HG03060 (cell line): ENCODE measurements at regions not wholly inside any gene's neighbourhood (a gene's known extent, or its start where the extent isn't known, plus 50 kb on each side); places are given as distances from the start of the nearest gene placed in this dataset.

Experiments
- ATAC-seq: cut with Tn5 transposase; IDR thresholded peaks from one replicate; pipeline ENCODE4 v1.9.1; 2021; ENCODE audit warnings: low read depth, moderate number of reproducible peaks; ENCODE audit not compliant: unreplicated experiment

DNA sequence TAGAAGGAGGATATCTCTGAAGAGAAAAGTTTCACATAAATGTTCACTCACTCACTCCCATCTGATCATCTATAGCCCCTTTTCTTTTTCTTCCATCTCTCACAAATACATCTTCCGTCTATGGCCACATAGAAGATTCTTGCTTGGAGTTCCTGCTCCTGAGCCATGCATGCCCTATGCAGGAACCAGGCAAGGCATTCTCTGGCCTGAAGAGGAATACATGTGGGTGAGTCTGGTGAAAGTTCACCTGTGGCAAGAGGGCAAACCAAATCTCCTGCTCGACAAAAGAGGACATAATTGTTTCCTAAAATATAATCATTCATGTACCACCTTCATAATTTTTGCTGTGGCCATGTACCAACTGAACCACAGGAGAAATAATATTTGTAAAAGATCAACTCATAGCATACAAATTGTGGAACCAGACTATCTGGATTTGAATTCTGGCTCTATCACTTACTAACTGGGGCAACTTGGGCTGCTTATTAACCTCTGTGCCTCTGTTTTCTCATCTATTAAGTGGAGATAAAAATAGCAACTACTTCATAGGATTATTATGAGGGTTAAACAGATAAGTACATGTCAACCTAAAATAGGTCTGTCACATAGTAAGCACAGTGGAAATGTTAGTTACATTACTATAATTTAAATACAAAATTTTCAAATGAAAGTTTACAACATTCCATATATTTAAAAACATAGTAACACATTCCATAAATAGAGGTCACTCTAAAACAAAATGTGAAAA, 121.2 kb upstream of the NFIB start:
- no peak for ATAC-seq

DNA sequence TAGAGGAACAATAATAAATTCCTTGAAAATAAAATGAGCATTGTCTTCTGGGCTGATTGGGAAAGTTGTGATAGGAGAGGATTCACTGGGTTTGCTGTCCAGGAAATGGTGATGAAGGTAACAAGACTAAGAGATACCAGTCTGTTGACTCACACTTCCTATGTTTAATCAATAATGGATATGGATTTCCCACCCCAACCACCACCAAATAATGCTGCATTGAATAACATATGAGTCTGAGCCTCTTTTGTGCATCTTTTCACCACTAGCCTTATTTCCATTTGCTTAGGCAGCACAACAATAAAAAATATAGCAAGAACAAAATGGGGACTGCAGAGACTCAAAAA, 120.2 kb upstream of the NFIB start:
- no peak for ATAC-seq

DNA sequence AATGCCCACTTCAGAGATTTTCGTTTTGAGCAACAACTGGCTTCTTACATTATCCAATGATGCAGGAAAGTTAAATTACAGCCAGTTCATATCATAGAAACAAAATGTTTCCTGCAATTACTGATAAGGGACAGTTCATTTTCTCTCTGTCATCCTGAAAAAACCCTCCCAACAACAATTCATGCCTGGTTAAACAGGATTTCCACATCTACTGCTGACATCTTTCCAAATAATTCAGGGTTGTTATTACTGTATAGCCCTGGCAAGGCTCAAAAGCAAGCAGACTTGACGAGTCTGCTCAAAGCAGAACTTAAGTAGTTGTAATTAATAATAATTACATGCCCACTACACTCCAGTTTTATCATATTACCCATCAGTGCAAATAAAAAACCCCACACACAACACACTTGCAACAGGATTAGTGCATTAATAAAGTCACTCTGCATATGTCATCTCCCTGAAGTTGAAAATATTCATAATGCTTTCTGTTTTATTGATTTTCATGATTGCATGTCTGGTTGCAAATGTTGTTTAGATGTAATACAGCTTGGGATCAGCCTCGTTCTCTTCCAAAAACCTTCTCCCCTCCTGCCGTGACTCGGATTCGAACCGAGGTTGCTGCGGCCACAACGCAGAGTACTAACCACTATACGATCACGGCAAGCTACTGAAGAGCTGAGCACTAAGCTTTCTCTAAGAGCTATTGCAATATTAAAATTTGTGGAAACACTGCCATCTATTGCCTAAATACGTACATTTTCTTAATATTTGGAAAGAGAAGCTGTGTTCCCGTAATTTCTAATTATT, 119.6 kb upstream of the NFIB start:
- no peak for ATAC-seq

DNA sequence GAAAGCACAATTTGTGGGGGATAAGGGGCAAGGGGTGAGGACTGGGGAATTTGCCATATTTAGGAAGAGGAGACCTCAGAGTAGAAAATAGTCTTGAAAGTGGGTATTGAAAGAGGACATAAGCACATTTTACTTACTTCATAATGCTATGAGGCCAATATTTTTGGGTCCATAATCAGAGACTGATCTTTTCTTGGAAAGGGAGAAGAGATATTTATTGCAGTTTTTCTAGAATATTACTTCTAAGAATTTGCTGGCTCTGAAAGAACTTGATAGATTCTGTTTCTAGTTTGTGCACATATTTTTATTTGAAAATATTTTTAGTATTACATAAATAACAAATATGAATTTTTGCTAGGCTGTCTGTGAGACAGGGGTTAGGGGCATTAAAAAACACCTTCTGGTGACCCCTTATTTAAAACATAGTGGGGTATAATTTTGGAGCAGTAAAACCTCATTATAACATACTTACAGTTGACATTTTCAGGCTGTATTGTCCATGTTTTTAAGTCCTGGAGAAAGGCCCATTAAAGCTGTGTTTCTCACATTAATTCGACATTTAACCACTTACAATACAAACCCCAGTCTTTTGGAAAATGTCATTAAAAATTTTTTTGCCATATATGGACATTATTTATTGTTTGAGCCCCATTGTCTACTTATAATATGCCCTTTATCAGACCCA, 118.9 kb upstream of the NFIB start:
- ATAC-seq: no peak

DNA sequence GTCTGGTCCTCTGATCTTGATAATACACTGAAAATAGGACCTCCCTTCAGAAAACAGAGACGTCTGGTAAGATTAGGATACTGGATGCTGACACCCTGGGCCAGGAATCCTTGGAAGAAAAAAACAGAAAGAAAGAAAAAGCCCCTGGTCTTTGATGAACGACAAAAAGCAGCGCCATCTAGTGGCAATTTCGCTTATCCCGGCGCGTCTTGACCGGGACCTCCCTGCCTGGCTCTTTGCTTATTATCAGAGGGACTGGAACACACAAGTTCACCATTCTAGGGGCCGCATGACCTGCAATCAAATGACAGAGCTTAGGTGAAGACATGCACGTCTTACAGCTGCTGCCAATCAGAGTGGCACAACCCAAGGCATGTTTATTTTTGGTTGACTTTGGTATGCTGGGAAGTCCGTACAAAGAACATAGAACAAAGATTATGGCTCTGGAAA, 114.9 kb upstream of the NFIB start:
- no peak for ATAC-seq

DNA sequence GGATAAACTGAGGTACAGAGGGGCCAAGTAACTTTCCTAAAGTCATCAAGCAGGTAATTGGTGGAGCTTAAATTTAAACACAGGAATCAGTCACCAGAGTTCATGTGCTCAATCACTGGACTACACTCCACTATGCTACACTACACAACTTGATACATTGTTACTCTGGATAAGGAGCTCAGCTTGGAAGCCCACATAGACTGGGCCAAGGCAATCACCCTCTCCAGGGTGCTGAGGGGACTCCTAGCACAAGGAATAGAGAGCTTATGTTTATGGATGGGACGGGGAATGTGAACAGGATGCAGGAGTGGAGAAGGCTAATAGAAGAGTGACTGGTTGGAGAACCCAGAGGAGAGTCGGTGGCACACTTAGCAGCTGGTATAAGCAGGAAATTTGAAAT, 113.5 kb upstream of the NFIB start:
- ATAC-seq: no peak

DNA sequence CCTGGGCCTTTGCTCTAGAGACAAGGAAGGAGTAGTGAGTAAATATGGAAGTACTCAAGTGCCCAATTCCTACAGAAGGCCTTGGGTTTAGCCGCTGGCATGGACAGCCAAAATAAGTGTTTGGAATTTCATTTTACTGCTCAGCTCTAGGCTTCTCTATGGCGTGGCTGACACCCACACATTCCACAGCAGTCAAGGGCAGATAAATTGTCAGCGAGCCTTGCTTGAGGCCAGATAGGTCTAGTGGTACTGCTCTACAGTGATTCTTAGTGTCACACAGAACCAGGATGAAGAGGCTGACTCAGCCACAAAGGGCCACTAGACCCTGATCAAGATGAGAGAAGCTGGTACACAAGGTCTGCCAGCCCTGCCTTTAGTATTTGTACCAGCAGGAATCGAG, 111.0 kb upstream of the NFIB start:
- no peak for ATAC-seq

DNA sequence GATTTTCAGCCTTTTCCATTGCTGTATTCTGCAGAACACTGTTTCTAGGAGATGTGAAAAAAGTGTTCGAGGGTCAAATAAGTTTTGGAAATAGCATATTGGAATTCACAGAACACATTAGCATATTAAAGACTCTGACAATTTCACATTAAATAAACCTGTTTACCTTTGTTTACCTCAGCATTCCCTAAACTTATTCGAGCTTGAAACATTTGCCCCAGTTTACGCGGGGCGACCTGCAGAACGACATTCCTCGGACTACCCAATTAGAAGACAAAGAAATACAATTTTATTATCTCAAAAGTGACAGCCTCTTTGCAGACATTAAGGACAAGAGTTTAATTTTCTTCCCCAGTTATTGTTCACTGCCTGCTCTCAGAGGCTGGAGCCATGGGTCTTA, 110.3 kb upstream of the NFIB start:
- ATAC-seq: no peak

DNA sequence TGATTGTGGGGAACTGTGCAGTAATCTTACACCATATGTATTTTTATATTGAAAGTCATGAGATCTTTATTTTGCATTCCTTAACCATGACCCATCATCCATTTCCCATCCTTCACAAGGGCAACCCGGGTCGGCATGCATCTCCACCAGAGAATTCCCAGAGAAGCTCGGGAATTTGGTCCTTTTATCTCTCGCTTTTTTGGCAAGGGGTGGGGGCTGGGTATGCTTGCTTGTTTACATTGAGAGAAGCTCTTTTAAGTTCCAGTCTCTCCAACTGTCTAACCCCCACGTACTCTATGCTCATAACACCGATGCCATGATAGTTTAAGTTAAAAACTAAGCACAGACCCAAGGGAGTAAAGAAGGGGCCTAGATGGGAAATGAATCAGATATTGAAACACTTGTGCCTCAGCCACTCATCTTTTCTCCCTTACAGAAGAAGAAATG, 109.9 kb upstream of the NFIB start:
- no peak for ATAC-seq

DNA sequence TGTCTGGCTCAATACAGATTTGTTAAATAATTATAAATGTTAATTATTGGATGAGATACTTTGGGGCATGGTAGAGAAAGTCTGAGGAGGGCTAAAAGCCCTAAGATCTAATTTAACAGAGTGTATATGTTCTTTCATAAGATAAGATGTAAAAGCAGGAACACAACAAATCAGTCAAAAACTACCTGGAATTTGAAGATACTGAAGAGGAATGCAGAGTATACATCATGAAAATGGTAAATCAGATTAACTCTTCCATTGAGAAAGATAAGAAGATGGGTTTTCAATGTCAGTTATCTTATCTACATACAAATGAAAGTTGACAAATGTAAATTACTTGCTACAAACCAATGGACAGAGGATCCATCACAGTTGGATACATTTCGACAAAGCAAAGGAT, 107.3 kb upstream of the NFIB start:
- no peak for ATAC-seq

DNA sequence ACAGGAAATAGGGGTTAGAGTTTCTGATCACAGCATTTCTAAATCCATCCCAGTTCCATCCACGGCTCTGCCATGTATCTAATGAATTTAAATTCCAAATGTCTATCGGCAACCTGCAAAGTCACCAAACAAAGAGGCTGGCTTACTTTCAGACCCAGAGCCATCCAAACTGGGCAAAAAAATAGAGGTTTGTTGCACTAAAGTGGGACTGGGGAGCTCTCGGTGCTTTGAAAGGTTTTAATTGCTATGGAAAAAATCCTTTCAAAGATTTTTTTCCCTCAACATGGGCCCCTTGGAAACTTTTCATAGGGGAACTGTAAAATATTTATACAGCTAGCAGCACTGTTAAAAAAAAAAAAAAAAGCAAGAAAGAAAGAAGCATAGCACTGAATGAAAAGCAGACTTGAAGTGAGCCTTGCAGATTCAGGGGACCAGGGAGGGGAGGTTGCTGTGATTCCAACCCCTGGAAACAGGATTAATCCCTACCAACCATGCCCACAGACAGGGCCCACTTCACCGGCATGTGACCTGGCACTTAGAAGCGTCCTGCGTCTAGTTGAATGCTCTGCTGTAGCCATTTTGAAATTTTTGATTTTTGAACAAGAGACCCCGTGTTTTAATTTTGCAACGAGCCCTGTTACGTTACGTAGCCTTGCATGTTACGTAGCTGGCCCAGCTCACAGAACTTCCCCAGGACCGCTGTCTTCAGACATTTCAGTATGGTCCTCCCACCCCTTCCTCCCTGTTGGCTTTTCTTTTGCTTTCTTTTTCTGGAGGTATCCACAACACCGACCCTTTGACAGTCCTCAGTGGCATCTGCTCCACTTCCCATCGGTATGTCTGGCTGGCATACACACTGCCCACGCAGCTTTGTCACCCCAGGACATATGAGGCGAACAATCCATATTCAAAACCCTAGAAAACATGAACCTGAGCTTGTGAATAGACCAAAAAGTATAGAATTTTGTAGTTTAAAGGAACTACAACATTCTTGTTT, 105.3 kb upstream of the NFIB start:
- ATAC-seq: no peak

DNA sequence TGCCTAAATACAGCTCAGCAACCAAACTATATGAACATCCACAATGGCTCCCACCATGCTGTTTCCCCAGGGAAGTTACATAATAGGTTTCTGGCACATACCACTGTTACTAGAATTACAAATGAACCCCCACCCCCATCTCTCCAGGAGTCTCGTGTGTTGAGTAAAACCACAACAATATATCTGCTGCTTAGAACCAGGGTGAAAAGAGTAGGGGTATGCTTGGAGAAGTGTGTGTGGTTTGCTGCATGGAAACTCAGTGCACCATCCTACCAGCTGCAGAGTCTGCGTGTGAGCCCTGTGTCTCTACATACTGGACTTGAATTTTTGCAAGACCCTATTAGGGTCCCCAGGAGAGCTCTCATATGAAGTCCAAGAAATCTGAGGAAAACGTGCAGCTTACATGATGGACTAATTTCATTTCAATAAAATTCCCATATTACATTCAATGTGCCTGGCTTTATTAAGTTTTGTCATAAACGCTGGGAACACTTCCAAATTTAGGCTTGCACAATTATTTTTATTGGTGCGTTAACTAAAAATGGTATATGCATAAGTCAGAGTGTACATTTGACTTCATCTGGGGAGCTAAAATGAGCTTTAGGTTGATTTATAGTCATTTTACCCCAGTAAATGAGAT, 104.5 kb upstream of the NFIB start:
- ATAC-seq: no peak

DNA sequence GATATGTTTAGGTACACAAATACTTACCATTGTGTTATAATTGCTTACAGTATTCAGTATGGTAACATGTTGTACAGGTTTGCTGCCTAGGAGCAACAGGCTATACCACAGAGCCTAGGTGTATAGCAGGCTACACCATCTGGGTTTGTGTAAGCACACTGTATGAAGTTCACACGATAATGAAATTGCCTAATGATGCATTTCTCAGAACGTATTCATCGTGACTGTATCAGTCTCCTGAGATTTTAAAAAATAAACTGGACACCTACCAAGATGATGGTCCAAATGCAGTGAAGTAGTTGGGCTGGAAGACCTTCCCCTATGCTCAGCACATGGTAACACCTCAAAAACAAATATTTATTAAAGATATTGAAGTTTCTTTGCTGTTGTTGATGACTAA, 103.3 kb upstream of the NFIB start:
- no peak for ATAC-seq

DNA sequence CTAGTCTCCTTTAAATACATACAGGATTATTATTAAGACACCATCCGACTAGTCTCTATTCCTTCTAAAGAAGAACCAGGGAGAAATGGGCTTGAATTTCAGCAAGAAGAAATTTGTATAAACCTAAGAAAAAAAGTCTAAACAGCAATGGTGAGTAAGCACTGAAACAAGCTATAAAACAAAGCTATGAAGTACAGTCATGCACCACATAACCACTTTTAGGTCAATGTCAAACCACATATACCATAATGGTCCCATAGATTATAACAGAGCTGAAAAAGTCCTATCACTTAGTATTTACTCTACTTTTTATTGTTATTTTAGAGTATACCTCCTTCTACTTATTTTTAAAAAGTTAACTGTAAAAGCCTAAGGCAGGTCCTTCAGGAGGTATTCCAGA, 102.0 kb upstream of the NFIB start:
- no peak for ATAC-seq

DNA sequence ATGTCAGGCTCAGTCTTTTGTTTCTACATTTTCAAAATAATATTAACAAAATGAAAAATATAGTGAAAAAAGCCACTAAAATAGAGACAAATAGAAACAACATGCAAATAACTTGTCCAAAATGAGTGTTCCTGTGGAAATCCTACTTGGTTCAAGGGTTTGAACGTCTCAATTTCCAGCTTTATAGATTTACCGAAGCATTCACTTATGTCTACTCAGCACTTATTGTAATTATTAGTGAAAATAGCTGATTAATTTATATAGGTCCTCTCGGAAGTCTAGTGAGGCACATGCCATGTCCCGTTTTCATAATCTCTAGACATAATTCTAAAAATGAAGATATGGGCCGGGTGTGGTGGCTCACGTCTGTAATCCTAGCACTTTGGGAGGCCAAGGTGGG, 99.9 kb upstream of the NFIB start:
- no peak for ATAC-seq

DNA sequence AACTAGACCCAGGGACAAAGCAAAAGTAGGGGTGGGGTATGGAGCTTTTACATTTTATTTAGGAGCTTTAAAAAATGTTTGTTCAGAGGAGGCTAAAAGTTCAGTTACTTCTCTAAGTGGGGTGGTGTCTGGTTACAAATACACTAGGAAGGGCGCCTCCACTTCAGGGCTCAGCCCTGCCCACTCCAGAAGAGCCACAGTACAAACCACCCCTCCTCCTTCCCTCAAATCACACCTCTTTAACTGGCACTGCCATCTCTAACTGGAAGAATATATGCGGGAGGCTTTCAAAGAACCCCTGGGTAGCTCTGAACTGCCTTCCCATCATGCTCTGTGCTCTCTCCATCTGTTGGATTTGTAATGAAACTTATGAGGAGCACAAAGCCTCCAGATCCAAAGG, 98.8 kb upstream of the NFIB start:
- ATAC-seq: no peak

DNA sequence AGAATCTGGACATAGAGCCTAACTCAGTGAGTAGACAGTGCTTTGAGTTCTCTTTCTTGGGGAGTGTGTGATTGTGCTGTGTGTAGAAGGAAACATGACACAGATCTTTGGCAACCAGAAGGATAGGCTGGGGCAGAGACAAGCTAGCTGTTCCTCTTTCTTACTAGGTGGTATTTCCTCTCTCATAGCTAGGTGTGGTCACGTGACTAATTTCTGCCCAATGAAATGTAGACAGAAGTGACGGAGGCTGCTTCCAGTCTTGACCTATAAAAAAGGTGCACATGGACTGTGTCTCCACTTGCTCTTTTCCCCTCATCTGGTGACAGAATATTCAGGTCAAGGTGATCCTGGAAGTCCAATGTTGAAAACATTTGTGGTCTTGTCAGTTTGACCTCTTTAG, 92.5 kb upstream of the NFIB start:
- ATAC-seq: no peak

DNA sequence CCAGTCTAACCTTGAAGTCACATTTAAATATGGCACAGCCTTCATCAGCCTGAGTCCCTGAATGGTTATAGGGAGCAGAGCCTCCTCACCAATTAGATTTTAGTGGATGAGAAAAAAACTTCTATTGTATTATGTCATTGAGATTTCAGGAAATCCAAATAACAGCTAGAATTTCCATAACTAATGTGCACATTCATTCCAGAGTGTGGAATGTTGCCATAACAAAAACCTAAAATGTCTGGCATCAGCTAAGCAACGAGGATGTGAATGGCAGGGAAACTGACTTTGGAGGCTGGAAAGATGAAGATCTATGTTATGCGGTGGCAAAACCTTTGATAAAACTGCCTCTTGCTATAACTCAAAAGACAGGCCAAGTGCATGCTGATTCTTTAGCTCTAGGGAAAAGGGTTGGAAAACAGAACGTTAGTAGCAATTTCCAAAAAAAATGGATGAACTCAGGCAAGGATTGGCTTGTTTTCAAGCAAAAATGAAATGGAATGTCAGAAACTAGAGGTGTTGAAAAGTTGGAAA, 91.3 kb upstream of the NFIB start:
- ATAC-seq: no peak

DNA sequence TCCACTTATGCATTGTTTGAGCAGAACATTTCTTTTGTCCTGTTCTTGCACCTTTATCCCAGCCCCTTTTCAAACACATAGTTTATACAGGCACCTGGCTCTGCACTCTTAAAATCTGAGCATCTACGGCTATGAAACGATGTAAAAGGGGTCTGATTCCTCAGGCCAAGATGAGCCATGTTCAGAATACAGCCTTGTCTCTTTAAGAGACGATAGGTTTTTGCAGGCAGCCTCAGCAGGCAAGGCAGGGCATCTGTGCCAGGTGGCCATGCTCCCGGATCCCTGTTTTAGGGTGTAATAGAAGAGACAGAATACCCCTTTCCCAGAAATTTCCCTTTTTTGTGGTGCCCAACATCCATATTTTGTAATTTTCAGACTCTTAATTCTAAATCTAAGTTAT, 89.1 kb upstream of the NFIB start:
- ATAC-seq: no peak

DNA sequence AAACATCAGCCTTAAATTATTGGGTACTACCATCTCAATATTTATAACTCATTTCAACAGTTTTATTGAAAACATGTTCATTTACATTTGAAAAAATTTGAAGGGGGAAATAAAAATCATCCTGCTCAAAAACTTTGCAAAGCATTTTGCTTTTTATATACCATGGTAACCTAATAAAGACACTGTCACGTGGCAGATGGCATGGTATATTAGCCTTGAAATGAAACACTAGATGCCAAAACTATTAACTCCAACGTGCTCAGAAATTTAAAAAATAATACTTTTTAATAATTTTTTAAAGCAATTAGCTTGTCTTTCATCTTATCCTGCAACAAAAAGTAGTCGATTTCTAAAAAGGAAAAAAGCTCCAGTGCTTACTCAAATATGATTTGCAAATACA, 88.6 kb upstream of the NFIB start:
- ATAC-seq: no peak
